Astrocyte of the cerebellum (primary cell): ENCODE measurements at regions not wholly inside any gene's neighbourhood (a gene's known extent, or its start where the extent isn't known, plus 50 kb on each side); places are given as distances from the start of the nearest gene placed in this dataset.

Source experiments
- DNase-seq: peaks from one replicate; pipeline ENCODE4 v3.0.0-alpha.2; 2011; ENCODE audit warnings: low read depth
- H3K4me3 ChIP-seq: 2 replicates; pipeline ENCODE4 v1.5.1; 2011; ENCODE audit warnings: mild to moderate bottlenecking, low read depth, low read length, moderate library complexity
- CTCF ChIP-seq: IDR thresholded peaks from 2 replicates; pipeline ENCODE4 v1.5.1; 2012; ENCODE audit warnings: low read length, low read depth, moderate library complexity, mild to moderate bottlenecking; ENCODE audit errors: missing control alignments
- in situ Hi-C: cut with HindIII; loops from 2 replicates; pipeline ENCODE4 v1.10.0; 2017; ENCODE audit warnings: low sequenced_read_pairs

GRCh38 chr15:26451995-26452394 lies 320.9 kb downstream of the GABRB3 start:
- H3K4me3 ChIP-seq, result no peak overlapping the region
- in situ Hi-C loops, result no loop called here
- no peak for DNase-seq
- TF ChIP-seq CTCF, result no peak

- no peak overlapping the region for H3K4me3 ChIP-seq
- no peak for DNase-seq
- in situ Hi-C loops, result no loop called here
- no peak for TF ChIP-seq CTCF
These were observed 323.6 kb downstream of the GABRB3 start for GRCh38 chr15:26449291-26449690.

GRCh38 chr15:26443321-26443720 lies 329.5 kb downstream of the GABRB3 start:
- no peak for DNase-seq
- no peak overlapping the region for H3K4me3 ChIP-seq
- in situ Hi-C loops, result no loop called here
- TF ChIP-seq CTCF, result no peak

- in situ Hi-C loops, result no loop called here
- no peak for DNase-seq
These were observed 330.2 kb downstream of the GABRB3 start for GRCh38 chr15:26442680-26443079.

GRCh38 chr15:26439681-26440080 lies 333.2 kb downstream of the GABRB3 start:
- TF ChIP-seq CTCF, result no peak
- DNase-seq, result no peak
- in situ Hi-C loops, result no loop called here

More at GRCh38 chr15:26442680-26443079, 330.2 kb downstream of the GABRB3 start:
- TF ChIP-seq CTCF, result no peak
- H3K4me3 ChIP-seq, result no peak overlapping the region

GRCh38 chr15:26438718-26439117 lies 334.1 kb downstream of the GABRB3 start:
- no peak for TF ChIP-seq CTCF
- no peak overlapping the region for H3K4me3 ChIP-seq
- in situ Hi-C loops, result no loop called here
- no peak for DNase-seq

More at GRCh38 chr15:26439681-26440080, 333.2 kb downstream of the GABRB3 start:
- H3K4me3 ChIP-seq, result no peak overlapping the region

GRCh38 chr15:26438316-26438715 lies 334.6 kb downstream of the GABRB3 start:
- DNase-seq, result no peak
- TF ChIP-seq CTCF, result no peak
- H3K4me3 ChIP-seq, result no peak overlapping the region
- in situ Hi-C loops, result no loop called here
